WERI-Rb-1 (cell line): ENCODE measurements at regions not wholly inside any gene's neighbourhood (a gene's known extent, or its start where the extent isn't known, plus 50 kb on each side); places are given as distances from the start of the nearest gene placed in this dataset.
A peak's percentile ranks its signal among the peaks of the same experiment; 100 is the strongest.

Source experiments
- DNase-seq: peaks from one replicate; pipeline ENCODE4 v3.0.0-alpha.2; 2020
- H3K27ac ChIP-seq: fragments of 250-450 bp; sonication (Bioruptor Pico); 2 replicates; pipeline ENCODE4 v1.5.1; 2020; ENCODE audit warnings: mild to moderate bottlenecking, moderate library complexity
- H3K27me3 ChIP-seq: fragments of 250-450 bp; sonication (Bioruptor Pico); 2 replicates; pipeline ENCODE4 v1.5.1; 2021; ENCODE audit warnings: mild to moderate bottlenecking, low read depth, moderate library complexity; ENCODE audit not compliant: insufficient read depth, severe bottlenecking
- H3K36me3 ChIP-seq: fragments of 250-450 bp; sonication (Bioruptor Pico); 2 replicates; pipeline ENCODE4 v1.5.1; 2020; ENCODE audit warnings: mild to moderate bottlenecking, moderate library complexity
- H3K4me3 ChIP-seq: 2 replicates; pipeline ENCODE4 v1.5.1; 2011; ENCODE audit warnings: low read depth, mild to moderate bottlenecking, control low read depth, low read length
- H3K9me3 ChIP-seq: fragments of 250-450 bp; sonication (Bioruptor Pico); 2 replicates; pipeline ENCODE4 v1.5.1; 2021; ENCODE audit warnings: mild to moderate bottlenecking, moderate library complexity; ENCODE audit not compliant: severe bottlenecking
- TF ChIP-seq, protein P1 (sequence below): IDR thresholded peaks from 2 replicates; pipeline ENCODE4 v1.5.1; 2011; ENCODE audit warnings: low read depth, mild to moderate bottlenecking, control low read depth, inconsistent platforms, low read length

DNA sequence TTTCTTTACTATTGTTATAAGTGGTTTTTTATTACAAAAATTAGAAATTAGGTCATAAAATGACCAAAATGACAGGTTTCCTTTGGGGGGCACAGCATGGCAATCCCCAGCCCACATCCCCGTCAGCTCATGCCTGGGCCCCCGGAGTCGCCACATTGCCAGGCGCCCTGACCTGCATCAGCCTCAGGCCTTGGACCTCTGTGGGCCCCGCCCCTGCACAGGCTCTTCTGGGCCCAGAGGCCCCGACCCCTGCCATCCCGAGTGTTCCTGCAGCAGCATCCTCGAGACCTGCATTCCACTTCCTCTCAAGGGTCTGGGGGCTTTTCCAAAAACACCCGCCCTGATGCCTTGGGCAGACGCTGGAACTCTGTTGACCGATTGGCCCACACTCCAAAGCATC is 391.1 kb upstream of the MGMT start:
- Histone ChIP-seq H3K4me3 (no peak overlapping the region), H3K9me3 (no peaks in the 10 kb centered on the region), H3K27ac (no peak overlapping the region), H3K27me3 (no peaks in the 10 kb centered on the region), H3K36me3 (no peaks in the 10 kb centered on the region)
- DNase-seq, result no peak
- TF ChIP-seq, protein P1, sequence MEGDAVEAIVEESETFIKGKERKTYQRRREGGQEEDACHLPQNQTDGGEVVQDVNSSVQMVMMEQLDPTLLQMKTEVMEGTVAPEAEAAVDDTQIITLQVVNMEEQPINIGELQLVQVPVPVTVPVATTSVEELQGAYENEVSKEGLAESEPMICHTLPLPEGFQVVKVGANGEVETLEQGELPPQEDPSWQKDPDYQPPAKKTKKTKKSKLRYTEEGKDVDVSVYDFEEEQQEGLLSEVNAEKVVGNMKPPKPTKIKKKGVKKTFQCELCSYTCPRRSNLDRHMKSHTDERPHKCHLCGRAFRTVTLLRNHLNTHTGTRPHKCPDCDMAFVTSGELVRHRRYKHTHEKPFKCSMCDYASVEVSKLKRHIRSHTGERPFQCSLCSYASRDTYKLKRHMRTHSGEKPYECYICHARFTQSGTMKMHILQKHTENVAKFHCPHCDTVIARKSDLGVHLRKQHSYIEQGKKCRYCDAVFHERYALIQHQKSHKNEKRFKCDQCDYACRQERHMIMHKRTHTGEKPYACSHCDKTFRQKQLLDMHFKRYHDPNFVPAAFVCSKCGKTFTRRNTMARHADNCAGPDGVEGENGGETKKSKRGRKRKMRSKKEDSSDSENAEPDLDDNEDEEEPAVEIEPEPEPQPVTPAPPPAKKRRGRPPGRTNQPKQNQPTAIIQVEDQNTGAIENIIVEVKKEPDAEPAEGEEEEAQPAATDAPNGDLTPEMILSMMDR, result no peak

DNA sequence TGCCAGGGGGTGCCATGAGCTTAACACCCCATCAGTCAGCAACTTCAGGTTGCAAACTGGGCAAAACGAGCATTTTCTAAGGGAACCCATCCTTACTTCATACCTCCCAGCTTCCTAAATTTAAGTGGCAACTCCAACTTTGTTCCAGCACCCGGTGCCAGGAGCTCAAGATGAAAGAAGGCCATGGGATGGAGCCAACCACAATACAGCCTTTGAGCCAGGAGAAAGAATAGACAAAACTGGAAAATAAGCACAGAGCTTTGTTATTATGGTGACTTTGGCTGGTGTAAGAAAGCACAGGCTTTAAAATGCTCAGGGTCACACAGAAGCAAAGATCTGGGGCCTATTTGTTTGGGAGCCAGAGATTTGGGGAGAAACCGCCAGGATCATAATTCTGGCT is 388.7 kb upstream of the MGMT start:
- Histone ChIP-seq H3K4me3 (no peak overlapping the region), H3K36me3 (no peaks in the 10 kb centered on the region), H3K27me3 (no peaks in the 10 kb centered on the region), H3K27ac (no peak overlapping the region), H3K9me3 (no peaks in the 10 kb centered on the region)
- TF ChIP-seq, protein P1, result no peak
- DNase-seq, result no peak

DNA sequence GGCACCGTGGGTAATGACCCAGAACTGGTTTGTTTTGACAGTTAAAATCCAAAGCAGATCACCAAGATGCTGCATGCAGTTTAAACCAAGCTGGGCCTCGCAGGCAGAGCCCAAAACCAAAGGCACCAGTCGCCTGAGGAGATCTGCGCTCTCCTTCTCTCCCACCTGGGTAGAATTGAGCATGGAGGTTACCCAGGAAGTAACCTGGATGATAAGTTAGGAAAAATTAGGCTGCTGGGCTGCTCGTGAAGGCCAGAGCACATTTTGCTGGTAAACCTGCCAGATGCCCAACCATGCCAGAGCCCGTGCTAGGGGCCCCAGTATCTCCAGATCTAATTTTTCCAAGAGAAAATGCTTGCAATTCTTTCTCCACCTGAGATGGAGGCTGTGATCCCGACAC is 388.3 kb upstream of the MGMT start:
- TF ChIP-seq, protein P1, result no peak
- H3K9me3 ChIP-seq, result no peaks in the 10 kb centered on the region
- no peaks in the 10 kb centered on the region for H3K36me3 ChIP-seq
- DNase-seq, result no peak
- no peak overlapping the region for H3K4me3 ChIP-seq
- no peak overlapping the region for H3K27ac ChIP-seq
- H3K27me3 ChIP-seq, result no peaks in the 10 kb centered on the region

DNA sequence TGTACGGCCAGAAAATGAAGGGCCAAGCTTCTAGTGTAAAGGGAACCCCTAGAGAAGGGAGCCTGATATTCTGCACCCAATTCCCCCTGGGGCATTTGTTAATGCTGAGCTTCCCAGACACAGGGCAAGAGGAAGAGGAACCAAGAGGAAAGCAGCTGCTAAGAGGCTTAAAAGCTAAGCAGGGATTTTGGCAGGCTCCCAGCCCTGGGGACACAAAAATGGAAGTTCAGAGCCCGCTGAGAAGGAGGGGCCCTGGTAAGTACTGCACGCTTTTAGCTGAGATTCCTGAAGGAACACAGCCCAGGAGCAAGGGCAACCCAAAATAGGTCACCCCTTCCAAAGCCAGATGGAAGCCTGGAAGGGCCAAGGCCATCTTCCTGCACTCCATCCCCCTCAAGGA is 387.3 kb upstream of the MGMT start:
- DNase-seq, result peak; percentile 89
- H3K9me3 ChIP-seq, result no peaks in the 10 kb centered on the region
- H3K36me3 ChIP-seq, result no peaks in the 10 kb centered on the region
- no peak overlapping the region for H3K27ac ChIP-seq
- TF ChIP-seq, protein P1, result no peak
- H3K4me3 ChIP-seq, result no peak overlapping the region
- H3K27me3 ChIP-seq, result no peaks in the 10 kb centered on the region

DNA sequence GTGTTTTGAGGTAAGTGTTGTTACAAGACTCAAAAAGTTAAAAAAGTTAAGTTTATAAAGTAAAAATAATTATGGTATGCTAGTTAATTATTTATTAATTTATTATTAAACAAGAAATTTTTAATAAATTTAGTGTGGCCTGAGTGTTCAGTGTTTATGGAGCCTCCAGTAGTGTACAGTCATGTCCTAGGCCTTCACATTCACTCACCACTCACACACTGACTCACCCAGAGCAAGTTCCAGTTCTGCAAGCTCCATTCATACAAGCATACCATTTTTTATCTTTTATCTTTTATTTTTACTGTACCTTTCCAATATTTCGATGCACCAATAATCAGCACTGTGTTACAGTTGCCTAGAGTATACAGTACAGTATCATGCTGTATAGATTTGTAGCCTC is 381.2 kb upstream of the MGMT start:
- Histone ChIP-seq H3K27me3 (no peaks in the 10 kb centered on the region), H3K9me3 (no peaks in the 10 kb centered on the region), H3K4me3 (no peak overlapping the region), H3K36me3 (no peaks in the 10 kb centered on the region), H3K27ac (no peak overlapping the region)
- TF ChIP-seq, protein P1, result no peak
- DNase-seq, result no peak

DNA sequence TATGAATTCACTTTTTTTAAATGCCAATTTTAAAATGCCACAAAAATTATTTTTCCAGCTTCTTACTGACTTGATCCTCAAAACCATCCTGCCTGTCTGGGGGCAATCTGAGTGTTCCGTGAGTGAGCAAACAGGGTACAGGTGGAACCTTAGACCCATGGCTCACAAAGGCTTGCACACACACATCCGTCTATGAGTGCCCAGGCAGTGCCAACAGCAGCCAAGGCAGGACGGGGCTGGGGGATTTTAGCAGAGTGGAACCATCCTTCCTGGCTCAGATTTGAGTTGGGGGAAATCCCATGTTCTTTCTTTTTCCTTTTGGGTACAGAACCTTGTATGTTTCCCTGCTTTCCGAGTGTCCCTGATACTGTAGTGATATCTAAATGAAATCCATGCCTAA is 377.7 kb upstream of the MGMT start:
- Histone ChIP-seq H3K27ac (no peak overlapping the region), H3K4me3 (no peak overlapping the region), H3K9me3 (no peaks in the 10 kb centered on the region), H3K36me3 (no peaks in the 10 kb centered on the region), H3K27me3 (no peaks in the 10 kb centered on the region)
- TF ChIP-seq, protein P1, result no peak
- no peak for DNase-seq
